Aorta (tissue), 5 donors: ENCODE measurements at regions not wholly inside any gene's neighbourhood (a gene's known extent, or its start where the extent isn't known, plus 50 kb on each side); places are given as distances from the start of the nearest gene placed in this dataset.

Source experiments
- ATAC-seq: fragments of 200-7000 bp; cut with Tn5 transposase; one replicate; pipeline ENCODE4 v1.9.1; 2022; ENCODE audit warnings: moderate library complexity; ENCODE audit not compliant: low FRiP score
- DNase-seq, 2 donors: peaks; one replicate each; pipeline ENCODE4 v3.0.0-alpha.2; 2020
- H3K27ac ChIP-seq, 2 donors: one replicate each; pipeline ENCODE4 v1.5.1; 2013; ENCODE audit warnings: low read length in 2 of 2, mild to moderate bottlenecking in 2 of 2, moderate library complexity in 2 of 2, control low read depth in 1 of 2, inconsistent platforms in 1 of 2, low read depth in 1 of 2
- H3K27me3 ChIP-seq, 2 donors: one replicate each; pipeline ENCODE4 v1.6.1; 2013; ENCODE audit warnings: control low read depth in 1 of 2, low read length in 1 of 2, mild to moderate bottlenecking in 1 of 2, moderate library complexity in 1 of 2; ENCODE audit not compliant: insufficient read depth in 2 of 2, control insufficient read depth in 1 of 2
- H3K36me3 ChIP-seq, 2 donors: one replicate each; pipeline ENCODE4 v1.6.1; 2013; ENCODE audit warnings: control low read depth in 1 of 2, low read length in 1 of 2, mild to moderate bottlenecking in 1 of 2; ENCODE audit not compliant: insufficient read depth in 2 of 2, control insufficient read depth in 1 of 2
- H3K4me1 ChIP-seq, 2 donors: one replicate each; pipeline ENCODE4 v1.6.1; 2013; ENCODE audit warnings: low read length in 2 of 2, control low read depth in 1 of 2, mild to moderate bottlenecking in 1 of 2, moderate library complexity in 1 of 2; ENCODE audit not compliant: insufficient read depth in 2 of 2, control insufficient read depth in 1 of 2
- H3K4me3 ChIP-seq, 2 donors: one replicate each; pipeline ENCODE4 v1.5.1; 2013; ENCODE audit warnings: low read length in 2 of 2, control low read depth in 1 of 2, mild to moderate bottlenecking in 1 of 2
- H3K9me3 ChIP-seq: one replicate; pipeline ENCODE4 v1.6.1; 2013; ENCODE audit warnings: mild to moderate bottlenecking, low read length; ENCODE audit not compliant: control insufficient read depth
- WGBS, 2 donors: extraction: QIAGEN DNeasy Blood & Tissue Kit; methylation state at CpG; one replicate each; pipeline ENCODE4 v1.1.7; 2013; 5-methylcytosine and 5-hydroxymethylcytosine counted together
- intact Hi-C, 2 donors: fragments of 100-400 bp; cut with DNase I; formaldehyde crosslinking; loops; one replicate each; pipeline versions ENCODE4 v1.14.2 to v1.15.0; 2022
- donor health status: healthy with polysubstance abuse.
- donor health status: Bipolar disorder and iron deficiency.
- donor health status: DM: no; HTN: no; CAD: no.
- donor health status: DM: no; HTN: no; CAD: no.
- donor health status: DM: yes; HTN: yes; CAD: no.

GRCh38 chr10:111240348-111240747 lies 163.5 kb downstream of the ADRA2A start:
- ATAC-seq: no peak
- 73 to 86% methylated on average over 1 of the region's 1 CpG for WGBS, 2 donors
- no peaks in the 10 kb centered on the region for H3K36me3 ChIP-seq
- H3K4me3 ChIP-seq: no peak overlapping the region
- intact Hi-C loops: no loop called here
- DNase-seq: no peak
- H3K27ac ChIP-seq: no peak overlapping the region
- H3K9me3 ChIP-seq: peaks cover 2% of the 10 kb centered on the region
- no peaks in the 10 kb centered on the region for H3K27me3 ChIP-seq
- H3K4me1 ChIP-seq: no peaks in the 10 kb centered on the region

GRCh38 chr10:111243126-111243525 lies 166.3 kb downstream of the ADRA2A start:
- H3K27ac ChIP-seq: no peak overlapping the region
- intact Hi-C loops: no loop called here
- WGBS, 2 donors: 75 to 86% methylated on average over 3 of the region's 3 CpGs
- no peaks in the 10 kb centered on the region for H3K4me1 ChIP-seq
- H3K36me3 ChIP-seq: no peaks in the 10 kb centered on the region
- no peaks in the 10 kb centered on the region for H3K27me3 ChIP-seq
- ATAC-seq (no peak), DNase-seq (no peak)
- no peak overlapping the region for H3K4me3 ChIP-seq
- H3K9me3 ChIP-seq: peaks cover 1% of the 10 kb centered on the region

DNA sequence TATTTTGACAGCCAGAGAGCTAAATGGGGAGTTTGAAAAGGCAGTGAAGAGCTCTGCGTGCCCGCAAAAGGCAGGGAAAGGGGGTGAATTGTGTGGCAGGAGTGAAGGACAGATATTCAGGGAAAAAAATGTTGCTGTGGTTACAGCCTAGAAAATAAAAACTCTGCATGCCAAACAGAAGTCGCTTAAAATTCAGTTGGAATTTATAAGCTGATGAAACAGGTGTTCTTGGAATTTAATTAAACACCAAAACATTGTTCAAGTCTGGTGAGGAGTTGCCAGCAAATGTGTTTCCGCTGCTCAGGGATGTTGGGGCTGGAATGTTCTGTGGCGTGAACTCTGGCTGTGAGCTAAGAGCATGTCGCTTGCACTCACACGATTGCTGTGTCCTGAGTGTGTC lies 169.3 kb downstream of the ADRA2A start:
- intact Hi-C loops: no loop called here
- Histone ChIP-seq H3K4me3 (no peak overlapping the region), H3K27me3 (peaks cover 0 to 3% of the 10 kb centered on the region in 2 donors), H3K4me1 (no peaks in the 10 kb centered on the region), H3K9me3 (peaks cover 4% of the 10 kb centered on the region), H3K27ac (no peak overlapping the region), H3K36me3 (no peaks in the 10 kb centered on the region)
- ATAC-seq (no peak), DNase-seq (no peak)
- WGBS, 2 donors: 46 to 48% methylated on average over 7 of the region's 7 CpGs

DNA sequence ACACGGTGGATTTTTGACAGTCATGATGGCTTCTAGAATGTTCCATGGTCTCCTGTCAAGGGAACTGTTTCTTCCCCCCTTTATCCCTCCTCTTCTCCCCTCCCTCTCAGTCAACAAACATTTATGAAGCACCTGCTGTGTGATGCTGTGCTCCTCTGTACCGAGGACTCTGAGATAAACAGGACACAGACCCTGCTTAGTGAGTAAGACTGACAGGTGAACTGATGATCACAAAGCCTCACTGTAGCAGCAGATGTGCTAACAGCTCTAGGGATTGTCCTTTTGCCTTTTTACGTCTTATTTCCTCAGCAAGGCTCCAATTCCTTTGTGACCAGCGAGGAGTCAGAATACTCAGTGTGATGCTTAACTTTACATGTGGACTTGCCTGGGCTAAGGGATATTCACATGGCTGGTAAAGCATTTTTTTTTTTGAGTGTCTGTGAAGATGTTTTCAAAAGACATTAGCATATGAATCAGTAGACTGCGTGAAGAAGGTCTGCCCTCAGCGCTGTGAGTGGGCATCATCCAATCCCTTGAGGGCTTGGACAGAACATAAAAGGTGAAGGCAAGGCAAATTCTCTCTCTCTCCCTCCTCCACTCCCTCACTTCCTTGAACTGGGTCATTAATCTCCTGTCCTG lies 170.1 kb downstream of the ADRA2A start:
- DNase-seq (no peak), ATAC-seq (no peak)
- intact Hi-C loops: no loop called here
- Histone ChIP-seq H3K27me3 (peaks cover 0 to 3% of the 10 kb centered on the region in 2 donors), H3K4me3 (no peak overlapping the region), H3K27ac (no peak overlapping the region), H3K36me3 (no peaks in the 10 kb centered on the region), H3K9me3 (peaks cover 4% of the 10 kb centered on the region), H3K4me1 (no peaks in the 10 kb centered on the region)
- WGBS, 2 donors: 50 to 52% methylated on average over 6 of the region's 6 CpGs

DNA sequence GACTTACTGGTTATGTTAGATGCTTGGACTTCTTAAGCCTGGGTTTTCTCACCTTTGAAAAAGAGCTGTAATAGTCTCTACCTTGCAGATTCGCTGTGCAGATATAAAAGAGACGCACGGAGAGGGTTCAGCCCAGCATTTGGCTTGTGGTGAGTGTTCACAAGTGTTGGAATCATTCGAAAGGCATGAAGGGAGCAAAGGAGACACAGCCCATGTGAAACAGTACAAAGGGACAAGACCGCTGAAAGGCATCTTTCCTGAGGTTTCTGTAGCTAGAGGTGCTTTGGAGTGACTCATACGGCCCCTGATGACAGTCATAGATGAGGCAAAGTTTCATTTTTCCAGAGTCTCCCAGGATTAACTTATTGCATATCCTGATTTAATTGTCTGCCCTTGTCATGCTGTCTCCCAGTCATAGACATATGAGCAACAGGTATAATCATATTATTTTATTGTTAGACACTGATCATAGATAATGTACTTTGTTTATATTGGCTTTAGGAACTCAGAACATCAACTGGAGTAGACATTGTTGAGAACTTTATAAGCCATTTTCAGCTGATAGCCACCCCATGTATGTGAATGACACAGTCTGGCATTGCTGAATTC lies 171.1 kb downstream of the ADRA2A start:
- H3K27me3 ChIP-seq: peaks cover 0 to 3% of the 10 kb centered on the region in 2 donors
- WGBS, 2 donors: 76 to 79% methylated on average over 6 of the region's 6 CpGs
- intact Hi-C loops: no loop called here
- H3K9me3 ChIP-seq: peaks cover 4% of the 10 kb centered on the region
- ATAC-seq (no peak), DNase-seq (no peak)
- no peaks in the 10 kb centered on the region for H3K36me3 ChIP-seq
- H3K27ac ChIP-seq: no peak overlapping the region
- no peaks in the 10 kb centered on the region for H3K4me1 ChIP-seq
- no peak overlapping the region for H3K4me3 ChIP-seq

DNA sequence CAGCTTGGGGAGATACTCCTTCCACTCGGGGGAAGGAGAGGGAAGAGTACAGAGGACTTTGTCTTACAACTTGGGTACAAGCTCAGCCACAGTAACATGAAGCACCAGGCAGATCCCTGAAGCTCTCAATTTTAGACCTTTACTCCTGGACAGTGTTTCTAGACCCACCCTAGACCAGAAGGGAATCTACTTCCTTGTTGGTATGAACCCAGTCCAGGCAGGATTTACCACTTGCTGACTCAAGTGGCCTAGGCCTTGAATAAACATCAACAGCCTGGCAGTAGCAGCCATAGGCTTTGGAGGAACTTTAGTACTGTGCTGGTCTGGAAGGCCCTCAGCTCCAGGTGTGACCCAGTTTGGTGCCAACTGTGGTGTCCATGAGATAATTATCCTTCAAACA lies 173.1 kb downstream of the ADRA2A start:
- ATAC-seq (no peak), DNase-seq (no peak)
- Histone ChIP-seq H3K36me3 (no peaks in the 10 kb centered on the region), H3K9me3 (peaks cover 4% of the 10 kb centered on the region), H3K27ac (no peak overlapping the region), H3K27me3 (peaks cover 0 to 3% of the 10 kb centered on the region in 2 donors), H3K4me3 (no peak overlapping the region), H3K4me1 (no peaks in the 10 kb centered on the region)
- intact Hi-C loops: no loop called here
- WGBS, 2 donors: 50 to 67% methylated on average over 1 of the region's 1 CpG

- intact Hi-C loops: no loop called here
- Histone ChIP-seq H3K36me3 (no peaks in the 10 kb centered on the region), H3K27ac (no peak overlapping the region), H3K27me3 (no peaks in the 10 kb centered on the region), H3K4me1 (no peaks in the 10 kb centered on the region), H3K9me3 (no peaks in the 10 kb centered on the region), H3K4me3 (no peak overlapping the region)
- 34 to 39% methylated on average over 2 of the region's 2 CpGs for WGBS, 2 donors
- ATAC-seq (no peak), DNase-seq (no peak)
Observed at GRCh38 chr10:111261081-111261615, 184.3 kb downstream of the ADRA2A start.

GRCh38 chr10:111265341-111265740 lies 188.5 kb downstream of the ADRA2A start:
- intact Hi-C loops: no loop called here
- Histone ChIP-seq H3K27ac (no peak overlapping the region), H3K36me3 (no peaks in the 10 kb centered on the region), H3K9me3 (no peaks in the 10 kb centered on the region), H3K4me3 (no peak overlapping the region), H3K27me3 (no peaks in the 10 kb centered on the region), H3K4me1 (no peaks in the 10 kb centered on the region)
- DNase-seq (no peak), ATAC-seq (no peak)
- 35 to 64% methylated on average over 1 of the region's 1 CpG for WGBS, 2 donors

- no peak for DNase-seq
- H3K4me3 ChIP-seq: no peak overlapping the region
- intact Hi-C loops: no loop called here
Observed at GRCh38 chr10:111266165-111266564, 189.3 kb downstream of the ADRA2A start.

More at GRCh38 chr10:111266165-111266564, 189.3 kb downstream of the ADRA2A start:
- Histone ChIP-seq H3K4me1 (no peaks in the 10 kb centered on the region), H3K27me3 (no peaks in the 10 kb centered on the region), H3K36me3 (no peaks in the 10 kb centered on the region), H3K9me3 (no peaks in the 10 kb centered on the region), H3K27ac (no peak overlapping the region)
- no peak for ATAC-seq
